ENCODE measurements at regions not wholly inside any gene's neighbourhood (a gene's known extent, or its start where the extent isn't known, plus 50 kb on each side); places are given as distances from the start of the nearest gene placed in this dataset.

DNA sequence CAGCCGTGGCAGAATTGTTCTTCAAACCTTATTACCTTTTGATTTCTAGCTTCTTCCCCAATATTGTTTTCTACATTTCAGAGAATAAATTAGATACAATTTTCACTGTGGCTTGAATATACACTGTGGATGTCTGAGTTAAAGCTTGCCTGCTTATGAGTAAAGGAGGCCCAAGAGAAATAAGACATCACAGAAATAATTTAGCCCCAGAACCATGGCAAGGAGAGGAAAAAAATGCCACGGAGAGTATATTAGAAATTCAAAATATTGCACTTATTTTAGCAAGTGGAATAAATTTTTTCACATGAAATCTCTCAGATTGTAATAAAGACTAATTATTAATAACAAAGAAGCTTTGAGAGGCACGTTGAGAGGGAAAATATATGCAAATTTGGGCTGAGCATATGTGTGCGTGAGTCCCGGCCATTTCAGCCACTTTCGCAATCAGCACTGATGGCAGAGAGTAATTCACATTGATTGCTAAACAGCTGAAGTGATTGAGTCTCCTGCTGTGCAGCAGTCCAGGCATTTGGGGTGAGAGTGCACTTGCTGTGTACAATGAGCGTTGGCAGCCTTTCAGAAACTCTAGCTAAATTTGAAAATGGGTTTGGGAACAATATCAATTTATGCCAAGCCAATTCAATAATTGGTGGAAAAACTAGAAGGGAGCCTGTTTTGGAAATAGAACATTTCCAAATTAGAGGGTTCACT lies 596.0 kb downstream of the EPM2A start:
- TF ChIP-seq, protein P1, sequence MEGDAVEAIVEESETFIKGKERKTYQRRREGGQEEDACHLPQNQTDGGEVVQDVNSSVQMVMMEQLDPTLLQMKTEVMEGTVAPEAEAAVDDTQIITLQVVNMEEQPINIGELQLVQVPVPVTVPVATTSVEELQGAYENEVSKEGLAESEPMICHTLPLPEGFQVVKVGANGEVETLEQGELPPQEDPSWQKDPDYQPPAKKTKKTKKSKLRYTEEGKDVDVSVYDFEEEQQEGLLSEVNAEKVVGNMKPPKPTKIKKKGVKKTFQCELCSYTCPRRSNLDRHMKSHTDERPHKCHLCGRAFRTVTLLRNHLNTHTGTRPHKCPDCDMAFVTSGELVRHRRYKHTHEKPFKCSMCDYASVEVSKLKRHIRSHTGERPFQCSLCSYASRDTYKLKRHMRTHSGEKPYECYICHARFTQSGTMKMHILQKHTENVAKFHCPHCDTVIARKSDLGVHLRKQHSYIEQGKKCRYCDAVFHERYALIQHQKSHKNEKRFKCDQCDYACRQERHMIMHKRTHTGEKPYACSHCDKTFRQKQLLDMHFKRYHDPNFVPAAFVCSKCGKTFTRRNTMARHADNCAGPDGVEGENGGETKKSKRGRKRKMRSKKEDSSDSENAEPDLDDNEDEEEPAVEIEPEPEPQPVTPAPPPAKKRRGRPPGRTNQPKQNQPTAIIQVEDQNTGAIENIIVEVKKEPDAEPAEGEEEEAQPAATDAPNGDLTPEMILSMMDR (IDR thresholded peaks at IDR 0.05), result no peak
- no peak for TF ChIP-seq ZFX (IDR thresholded peaks at IDR 0.05; ENCODE audit: borderline replicate concordance)

DNA sequence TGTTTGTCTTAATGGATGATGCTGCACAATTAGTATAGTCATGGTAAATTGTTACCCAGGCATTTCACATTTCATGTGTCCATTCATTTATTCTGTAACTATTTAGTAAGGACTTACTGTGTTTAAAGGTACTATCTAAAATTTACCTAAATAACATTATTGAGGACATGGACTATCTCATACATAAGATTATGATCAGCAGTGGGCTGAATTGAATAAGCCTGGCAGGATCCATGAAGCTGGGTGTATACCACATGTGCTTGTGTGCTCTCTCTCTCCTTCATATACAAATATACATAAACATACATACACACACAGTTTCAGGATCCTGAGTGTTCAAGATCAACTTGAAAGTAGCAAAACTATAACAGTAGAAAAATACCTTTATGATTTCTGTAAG lies 595.4 kb downstream of the EPM2A start:
- TF ChIP-seq, protein P1 (IDR thresholded peaks at IDR 0.05), result no peak
- TF ChIP-seq ZFX (IDR thresholded peaks at IDR 0.05; ENCODE audit: borderline replicate concordance), result no peak
- no peak overlapping the region for H3K27ac ChIP-seq

More for the DNA sequence above, 596.0 kb downstream of the EPM2A start:
- H3K27ac ChIP-seq, result no peak overlapping the region

DNA sequence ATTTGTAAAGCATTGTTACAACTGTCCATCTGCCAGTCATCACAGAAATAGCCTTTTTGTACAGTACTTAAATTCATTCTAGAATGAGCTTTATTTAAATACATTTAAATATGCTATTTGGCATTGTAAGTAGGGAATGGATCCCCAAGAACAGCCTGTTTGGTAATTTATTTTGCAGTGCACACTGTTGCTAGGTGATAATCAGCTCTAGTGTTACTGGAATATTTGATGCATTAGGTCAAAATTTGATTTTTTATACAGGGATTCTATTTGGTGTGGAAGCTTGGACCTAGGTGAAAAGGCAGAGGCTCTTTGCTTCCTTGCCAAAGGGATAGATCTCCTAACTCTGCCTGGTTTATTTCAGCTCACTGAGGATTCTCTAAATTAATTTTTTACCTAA lies 593.7 kb downstream of the EPM2A start:
- H3K27ac ChIP-seq, result no peak overlapping the region
- no peak for TF ChIP-seq ZFX (IDR thresholded peaks at IDR 0.05; ENCODE audit: borderline replicate concordance)
- TF ChIP-seq, protein P1 (IDR thresholded peaks at IDR 0.05), result no peak

DNA sequence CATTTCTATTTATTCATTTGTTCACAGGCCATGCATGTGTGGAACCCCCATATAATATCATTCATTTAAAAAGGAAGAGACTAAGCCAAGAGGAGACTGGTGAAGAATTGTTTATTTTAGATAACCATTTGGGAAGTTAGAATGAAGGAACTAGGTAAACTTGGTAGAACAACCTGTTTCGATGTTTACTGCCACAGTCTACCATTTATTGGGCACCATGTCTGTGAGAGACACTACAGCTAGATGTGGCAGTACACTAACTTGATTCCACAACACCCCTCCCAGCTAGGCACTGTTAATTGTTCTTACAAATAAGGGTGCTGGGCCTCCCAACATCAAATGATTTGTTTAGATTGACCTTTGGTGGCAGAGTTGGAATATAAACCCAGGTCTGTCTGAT lies 592.4 kb downstream of the EPM2A start:
- H3K27ac ChIP-seq, result no peak overlapping the region
- TF ChIP-seq, protein P1 (IDR thresholded peaks at IDR 0.05), result no peak
- TF ChIP-seq ZFX (IDR thresholded peaks at IDR 0.05; ENCODE audit: borderline replicate concordance), result no peak

DNA sequence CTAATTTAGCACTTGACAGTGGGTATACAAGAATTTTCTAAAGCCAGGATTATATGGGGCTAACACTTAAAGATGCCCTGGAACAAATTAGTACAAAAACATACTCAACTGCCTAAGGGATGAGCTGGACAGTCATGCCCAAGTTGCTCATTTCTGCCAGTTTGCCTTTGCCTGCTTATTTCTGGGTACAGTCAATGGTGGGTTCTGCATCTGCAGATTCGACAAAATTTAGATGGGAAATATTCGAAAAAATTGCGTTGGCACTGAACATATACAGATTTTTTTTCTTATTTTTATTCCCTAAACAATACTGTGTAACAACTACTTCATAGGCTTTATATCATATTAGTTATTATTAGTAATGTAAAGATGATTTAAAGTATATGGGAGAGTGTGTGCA lies 591.9 kb downstream of the EPM2A start:
- no peak for TF ChIP-seq ZFX (IDR thresholded peaks at IDR 0.05; ENCODE audit: borderline replicate concordance)
- TF ChIP-seq, protein P1 (IDR thresholded peaks at IDR 0.05), result no peak
- H3K27ac ChIP-seq, result no peak overlapping the region

DNA sequence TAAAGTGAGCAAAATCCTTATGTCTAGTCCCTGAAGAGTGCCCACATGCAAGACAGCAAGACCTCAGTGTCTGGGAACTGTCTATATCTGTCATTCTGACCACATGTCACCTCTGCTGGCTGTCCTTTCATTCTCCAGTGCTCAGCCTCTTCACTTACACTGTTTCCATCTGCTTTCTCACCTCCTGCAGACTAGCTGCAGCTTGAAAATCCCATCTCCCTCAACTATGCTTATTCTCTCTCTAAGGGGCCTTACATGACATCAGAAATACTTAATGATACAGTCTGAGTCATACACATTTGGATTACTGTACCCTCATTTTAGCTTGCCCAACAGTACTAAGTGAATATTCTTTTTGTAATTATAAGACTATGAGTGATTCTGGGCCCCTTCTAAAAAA lies 587.8 kb downstream of the EPM2A start:
- H3K27ac ChIP-seq, result no peak overlapping the region
- TF ChIP-seq, protein P1 (IDR thresholded peaks at IDR 0.05), result no peak
- TF ChIP-seq ZFX (IDR thresholded peaks at IDR 0.05; ENCODE audit: borderline replicate concordance), result no peak

DNA sequence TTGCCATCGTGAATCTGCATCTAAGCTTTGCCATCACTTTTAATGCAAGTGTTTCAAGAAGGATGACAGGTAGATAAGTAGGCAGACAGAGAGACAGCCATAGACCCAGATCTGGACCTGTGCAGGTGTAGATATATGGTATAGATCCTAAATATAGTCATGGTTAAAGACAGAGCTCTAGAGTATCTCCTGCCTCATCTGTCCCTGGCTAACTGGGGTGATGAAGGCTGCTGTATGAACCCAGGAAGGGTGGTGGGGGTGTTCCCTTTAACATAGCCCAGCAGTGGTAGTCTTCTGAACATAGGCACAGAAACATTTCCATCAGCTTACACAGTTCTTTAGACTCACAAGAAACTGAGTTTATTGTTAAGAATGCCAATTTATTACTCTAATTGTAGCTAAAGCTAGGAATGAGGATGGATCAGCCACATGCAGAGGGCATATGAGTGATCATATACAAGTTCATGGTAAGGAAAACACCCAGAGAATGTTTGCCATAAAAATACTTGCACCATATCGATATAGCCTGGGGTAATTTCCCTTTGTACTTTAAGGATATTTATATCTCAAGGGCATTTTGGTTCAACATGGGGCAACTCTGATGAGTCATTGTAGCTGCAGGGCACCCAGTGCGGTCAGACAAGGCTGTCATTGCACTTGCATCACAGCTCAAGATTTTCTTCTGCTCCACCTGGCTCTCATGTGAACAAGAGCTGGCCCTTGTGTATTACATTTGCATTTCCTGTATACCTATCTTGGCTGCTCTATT lies 587.2 kb downstream of the EPM2A start:
- TF ChIP-seq, protein P1 (IDR thresholded peaks at IDR 0.05), result no peak
- no peak for TF ChIP-seq ZFX (IDR thresholded peaks at IDR 0.05; ENCODE audit: borderline replicate concordance)
- no peak overlapping the region for H3K27ac ChIP-seq

Data from 22Rv1 (cell line).